HG03457 (cell line): ENCODE measurements at regions not wholly inside any gene's neighbourhood (a gene's known extent, or its start where the extent isn't known, plus 50 kb on each side); places are given as distances from the start of the nearest gene placed in this dataset.

Source experiments
- ATAC-seq: cut with Tn5 transposase; IDR thresholded peaks from one replicate; pipeline ENCODE4 v1.9.1; 2021; ENCODE audit warnings: moderate number of reproducible peaks; ENCODE audit not compliant: unreplicated experiment

- ATAC-seq, result no peak
Observed at GRCh38 chr5:121783700-121784099, 68.0 kb upstream of the FTMT start.

DNA sequence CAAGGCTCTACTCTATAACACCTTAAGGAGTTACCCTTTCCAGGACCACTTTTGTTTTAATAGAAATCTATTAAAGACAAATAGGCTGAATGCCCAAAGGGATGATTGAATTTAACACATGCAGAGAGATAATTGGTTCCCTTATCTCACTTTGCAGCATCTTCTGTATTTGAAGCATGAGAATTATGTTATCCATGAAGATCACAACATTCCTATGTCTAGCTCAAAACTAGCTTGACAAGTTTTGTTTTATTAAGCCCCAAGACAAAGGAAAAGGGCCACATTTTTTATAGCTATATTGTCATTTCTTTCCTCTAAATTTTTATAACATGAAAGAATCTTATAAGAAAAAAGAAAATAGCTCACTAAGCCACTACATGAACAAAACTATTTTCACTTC lies 57.9 kb upstream of the FTMT start:
- no peak for ATAC-seq

GRCh38 chr5:121795511-121795910 lies 56.2 kb upstream of the FTMT start:
- ATAC-seq, result no peak

DNA sequence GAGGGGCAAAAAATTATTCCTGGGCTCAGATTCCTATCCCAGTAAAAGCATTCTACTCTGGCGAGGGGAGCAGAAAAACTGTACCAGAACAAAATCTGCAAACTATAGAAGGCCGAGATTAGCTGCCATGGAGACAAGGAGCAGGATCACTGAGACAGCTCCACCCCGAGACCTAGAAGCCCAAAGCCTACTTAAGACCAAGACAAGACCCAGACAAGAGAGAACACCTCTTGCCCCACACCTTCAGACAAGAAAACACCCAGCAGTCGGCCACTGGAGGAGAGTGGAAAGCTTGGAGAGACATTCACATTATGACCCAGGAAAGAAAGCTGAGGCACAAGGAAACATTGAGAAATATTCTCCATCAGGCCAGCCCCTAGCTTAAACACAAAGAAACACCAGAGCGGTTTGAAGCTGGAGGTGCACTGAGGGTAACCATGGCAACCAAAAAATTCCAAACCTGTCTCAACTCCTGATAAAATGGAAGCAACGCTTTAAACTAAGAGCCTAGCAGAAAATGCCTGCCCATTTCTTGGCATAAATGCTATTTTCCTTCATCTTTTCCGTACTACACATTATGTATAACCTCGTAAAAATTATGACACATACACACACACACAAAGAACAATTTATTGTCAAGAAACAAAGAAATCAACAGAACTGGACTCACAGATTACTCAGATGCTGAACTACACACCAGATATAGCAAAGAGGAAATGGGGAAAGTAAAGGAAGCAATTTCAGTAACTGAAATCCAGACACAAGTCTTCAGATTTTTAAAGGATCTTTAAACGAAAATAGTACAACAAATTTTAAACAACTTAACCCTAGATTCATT lies 53.8 kb upstream of the FTMT start:
- no peak for ATAC-seq
